ENCODE measurements at regions not wholly inside any gene's neighbourhood (a gene's known extent, or its start where the extent isn't known, plus 50 kb on each side); places are given as distances from the start of the nearest gene placed in this dataset.

- peaks cover 1% of the 10 kb centered on the region; the same call in 1 of the 2 replicates for H3K4me1 ChIP-seq (ENCODE audit: control insufficient read depth, insufficient read depth, low read length)
- no peaks in the 10 kb centered on the region for H3K9me3 ChIP-seq (ENCODE audit: control insufficient read depth, insufficient read depth, low read length)
- WGBS (ENCODE audit: insufficient coverage, insufficient read length), result no CpG with 5 or more reads among the region's 2 CpGs
- no peaks in the 10 kb centered on the region for H3K27me3 ChIP-seq (ENCODE audit: control insufficient read depth, insufficient read depth, low read length)
- DNase-seq (ENCODE audit: low read depth, low spot score), result no peak
- H3K27ac ChIP-seq (ENCODE audit: low read length), result no peak overlapping the region
- H3K4me3 ChIP-seq (ENCODE audit: low read length), result no peak overlapping the region
- no peaks in the 10 kb centered on the region for H3K36me3 ChIP-seq (ENCODE audit: control insufficient read depth, insufficient read depth, low read length)
These were observed 50.3 kb upstream of the TCF12 start for GRCh38 chr15:56868170-56868569.

- Histone ChIP-seq H3K27me3 (ENCODE audit: control insufficient read depth, insufficient read depth, low read length) (no peaks in the 10 kb centered on the region), H3K27ac (ENCODE audit: low read length) (no peak overlapping the region), H3K9me3 (ENCODE audit: control insufficient read depth, insufficient read depth, low read length) (no peaks in the 10 kb centered on the region), H3K36me3 (ENCODE audit: control insufficient read depth, insufficient read depth, low read length) (no peaks in the 10 kb centered on the region), H3K4me1 (ENCODE audit: control insufficient read depth, insufficient read depth, low read length) (no peaks in the 10 kb centered on the region), H3K4me3 (ENCODE audit: low read length) (no peak overlapping the region)
- WGBS (ENCODE audit: insufficient coverage, insufficient read length), result no CpG with 5 or more reads among the region's 4 CpGs
- no peak for DNase-seq (ENCODE audit: low read depth, low spot score)
These were observed 51.6 kb upstream of the TCF12 start for GRCh38 chr15:56866803-56867202.

GRCh38 chr15:56857828-56858227 is 60.6 kb upstream of the TCF12 start:
- no peak overlapping the region for H3K27ac ChIP-seq (ENCODE audit: low read length)
- H3K36me3 ChIP-seq (ENCODE audit: control insufficient read depth, insufficient read depth, low read length), result no peaks in the 10 kb centered on the region
- no peaks in the 10 kb centered on the region for H3K4me1 ChIP-seq (ENCODE audit: control insufficient read depth, insufficient read depth, low read length)
- no peak for DNase-seq (ENCODE audit: low read depth, low spot score)
- no CpG with 5 or more reads among the region's 2 CpGs for WGBS (ENCODE audit: insufficient coverage, insufficient read length)
- no peak overlapping the region for H3K4me3 ChIP-seq (ENCODE audit: low read length)
- H3K9me3 ChIP-seq (ENCODE audit: control insufficient read depth, insufficient read depth, low read length), result no peaks in the 10 kb centered on the region
- H3K27me3 ChIP-seq (ENCODE audit: control insufficient read depth, insufficient read depth, low read length), result no peaks in the 10 kb centered on the region

GRCh38 chr15:56856934-56857333 is 61.5 kb upstream of the TCF12 start:
- no peaks in the 10 kb centered on the region for H3K9me3 ChIP-seq (ENCODE audit: control insufficient read depth, insufficient read depth, low read length)
- WGBS (ENCODE audit: insufficient coverage, insufficient read length), result no CpG with 5 or more reads among the region's 1 CpG
- no peak for DNase-seq (ENCODE audit: low read depth, low spot score)

GRCh38 chr15:56844892-56845291 is 73.6 kb upstream of the TCF12 start:
- no peaks in the 10 kb centered on the region for H3K27me3 ChIP-seq (ENCODE audit: control insufficient read depth, insufficient read depth, low read length)
- no peak overlapping the region for H3K27ac ChIP-seq (ENCODE audit: low read length)
- H3K36me3 ChIP-seq (ENCODE audit: control insufficient read depth, insufficient read depth, low read length), result no peaks in the 10 kb centered on the region
- H3K4me1 ChIP-seq (ENCODE audit: control insufficient read depth, insufficient read depth, low read length), result no peaks in the 10 kb centered on the region
- no peak overlapping the region for H3K4me3 ChIP-seq (ENCODE audit: low read length)
- no peak for DNase-seq (ENCODE audit: low read depth, low spot score)
- H3K9me3 ChIP-seq (ENCODE audit: control insufficient read depth, insufficient read depth, low read length), result no peaks in the 10 kb centered on the region

More at GRCh38 chr15:56856934-56857333, 61.5 kb upstream of the TCF12 start:
- Histone ChIP-seq H3K36me3 (ENCODE audit: control insufficient read depth, insufficient read depth, low read length) (no peaks in the 10 kb centered on the region), H3K27me3 (ENCODE audit: control insufficient read depth, insufficient read depth, low read length) (no peaks in the 10 kb centered on the region), H3K27ac (ENCODE audit: low read length) (no peak overlapping the region), H3K4me1 (ENCODE audit: control insufficient read depth, insufficient read depth, low read length) (no peaks in the 10 kb centered on the region), H3K4me3 (ENCODE audit: low read length) (no peak overlapping the region)

- H3K4me3 ChIP-seq (ENCODE audit: low read length), result no peak overlapping the region
- no peaks in the 10 kb centered on the region for H3K9me3 ChIP-seq (ENCODE audit: control insufficient read depth, insufficient read depth, low read length)
- H3K27ac ChIP-seq (ENCODE audit: low read length), result no peak overlapping the region
- no peaks in the 10 kb centered on the region for H3K4me1 ChIP-seq (ENCODE audit: control insufficient read depth, insufficient read depth, low read length)
- H3K27me3 ChIP-seq (ENCODE audit: control insufficient read depth, insufficient read depth, low read length), result no peaks in the 10 kb centered on the region
- no CpG with 5 or more reads among the region's 3 CpGs for WGBS (ENCODE audit: insufficient coverage, insufficient read length)
- DNase-seq (ENCODE audit: low read depth, low spot score), result no peak
- no peaks in the 10 kb centered on the region for H3K36me3 ChIP-seq (ENCODE audit: control insufficient read depth, insufficient read depth, low read length)
These were observed 74.0 kb upstream of the TCF12 start for GRCh38 chr15:56844471-56844870.

- Histone ChIP-seq H3K27ac (ENCODE audit: low read length) (no peak overlapping the region), H3K4me1 (ENCODE audit: control insufficient read depth, insufficient read depth, low read length) (no peaks in the 10 kb centered on the region)
- DNase-seq (ENCODE audit: low read depth, low spot score), result no peak
These were observed 78.8 kb upstream of the TCF12 start for GRCh38 chr15:56839641-56840040.

GRCh38 chr15:56839099-56839498 is 79.3 kb upstream of the TCF12 start:
- Histone ChIP-seq H3K9me3 (ENCODE audit: control insufficient read depth, insufficient read depth, low read length) (no peaks in the 10 kb centered on the region), H3K27ac (ENCODE audit: low read length) (no peak overlapping the region), H3K4me1 (ENCODE audit: control insufficient read depth, insufficient read depth, low read length) (no peaks in the 10 kb centered on the region), H3K36me3 (ENCODE audit: control insufficient read depth, insufficient read depth, low read length) (no peaks in the 10 kb centered on the region), H3K27me3 (ENCODE audit: control insufficient read depth, insufficient read depth, low read length) (no peaks in the 10 kb centered on the region), H3K4me3 (ENCODE audit: low read length) (no peak overlapping the region)
- no peak for DNase-seq (ENCODE audit: low read depth, low spot score)
- no CpG with 5 or more reads among the region's 5 CpGs for WGBS (ENCODE audit: insufficient coverage, insufficient read length)

More at GRCh38 chr15:56839641-56840040, 78.8 kb upstream of the TCF12 start:
- H3K4me3 ChIP-seq (ENCODE audit: low read length), result no peak overlapping the region
- no peaks in the 10 kb centered on the region for H3K9me3 ChIP-seq (ENCODE audit: control insufficient read depth, insufficient read depth, low read length)
- no peaks in the 10 kb centered on the region for H3K27me3 ChIP-seq (ENCODE audit: control insufficient read depth, insufficient read depth, low read length)
- H3K36me3 ChIP-seq (ENCODE audit: control insufficient read depth, insufficient read depth, low read length), result no peaks in the 10 kb centered on the region

GRCh38 chr15:56838085-56838484 is 80.4 kb upstream of the TCF12 start:
- no CpG with 5 or more reads among the region's 4 CpGs for WGBS (ENCODE audit: insufficient coverage, insufficient read length)
- no peak for DNase-seq (ENCODE audit: low read depth, low spot score)
- no peak overlapping the region for H3K4me3 ChIP-seq (ENCODE audit: low read length)
- no peaks in the 10 kb centered on the region for H3K9me3 ChIP-seq (ENCODE audit: control insufficient read depth, insufficient read depth, low read length)
- no peak overlapping the region for H3K27ac ChIP-seq (ENCODE audit: low read length)
- H3K4me1 ChIP-seq (ENCODE audit: control insufficient read depth, insufficient read depth, low read length), result no peaks in the 10 kb centered on the region
- no peaks in the 10 kb centered on the region for H3K36me3 ChIP-seq (ENCODE audit: control insufficient read depth, insufficient read depth, low read length)
- no peaks in the 10 kb centered on the region for H3K27me3 ChIP-seq (ENCODE audit: control insufficient read depth, insufficient read depth, low read length)

GRCh38 chr15:56837273-56837672 is 81.2 kb upstream of the TCF12 start:
- Histone ChIP-seq H3K36me3 (ENCODE audit: control insufficient read depth, insufficient read depth, low read length) (no peaks in the 10 kb centered on the region), H3K27me3 (ENCODE audit: control insufficient read depth, insufficient read depth, low read length) (no peaks in the 10 kb centered on the region), H3K4me1 (ENCODE audit: control insufficient read depth, insufficient read depth, low read length) (no peaks in the 10 kb centered on the region), H3K9me3 (ENCODE audit: control insufficient read depth, insufficient read depth, low read length) (no peaks in the 10 kb centered on the region), H3K27ac (ENCODE audit: low read length) (no peak overlapping the region), H3K4me3 (ENCODE audit: low read length) (no peak overlapping the region)
- WGBS (ENCODE audit: insufficient coverage, insufficient read length), result no CpG with 5 or more reads among the region's 1 CpG
- DNase-seq (ENCODE audit: low read depth, low spot score), result no peak

- Histone ChIP-seq H3K27me3 (ENCODE audit: control insufficient read depth, insufficient read depth, low read length) (no peaks in the 10 kb centered on the region), H3K36me3 (ENCODE audit: control insufficient read depth, insufficient read depth, low read length) (no peaks in the 10 kb centered on the region), H3K4me3 (ENCODE audit: low read length) (no peak overlapping the region), H3K27ac (ENCODE audit: low read length) (no peak overlapping the region), H3K4me1 (ENCODE audit: control insufficient read depth, insufficient read depth, low read length) (no peaks in the 10 kb centered on the region), H3K9me3 (ENCODE audit: control insufficient read depth, insufficient read depth, low read length) (no peaks in the 10 kb centered on the region)
- no peak for DNase-seq (ENCODE audit: low read depth, low spot score)
- no CpG with 5 or more reads among the region's 2 CpGs for WGBS (ENCODE audit: insufficient coverage, insufficient read length)
These were observed 82.7 kb upstream of the TCF12 start for GRCh38 chr15:56835718-56836171.
